ENCODE measurements at regions not wholly inside any gene's neighbourhood (a gene's known extent, or its start where the extent isn't known, plus 50 kb on each side); places are given as distances from the start of the nearest gene placed in this dataset.

- no peak for DNase-seq
- H3K36me3 Mint-ChIP-seq (ENCODE audit: unreplicated experiment) = no peaks in the 10 kb centered on the region
- peaks cover 3% of the 10 kb centered on the region for H3K4me1 Mint-ChIP-seq (ENCODE audit: low read depth, unreplicated experiment)
- no peak for TF ChIP-seq CTCF (IDR thresholded peaks at IDR 0.05; ENCODE audit: partially characterized antibody, unreplicated experiment)
- H3K27ac Mint-ChIP-seq (ENCODE audit: unreplicated experiment) = no peak overlapping the region
- H3K9me3 Mint-ChIP-seq (ENCODE audit: unreplicated experiment) = peaks cover 4% of the 10 kb centered on the region
- H3K4me3 Mint-ChIP-seq (ENCODE audit: unreplicated experiment) = no peak overlapping the region
- H3K27me3 Mint-ChIP-seq (ENCODE audit: unreplicated experiment) = peaks cover 15% of the 10 kb centered on the region
Observed at GRCh38 chr10:78258323-78259030, 224.8 kb downstream of the RPS24 start.

GRCh38 chr10:78259391-78259790 lies 225.7 kb downstream of the RPS24 start:
- Mint-ChIP-seq H3K27me3 (ENCODE audit: unreplicated experiment) (peaks cover 12% of the 10 kb centered on the region), H3K9me3 (ENCODE audit: unreplicated experiment) (peaks cover 4% of the 10 kb centered on the region), H3K27ac (ENCODE audit: unreplicated experiment) (no peak overlapping the region), H3K4me3 (ENCODE audit: unreplicated experiment) (no peak overlapping the region), H3K4me1 (ENCODE audit: low read depth, unreplicated experiment) (peaks cover 3% of the 10 kb centered on the region), H3K36me3 (ENCODE audit: unreplicated experiment) (no peaks in the 10 kb centered on the region)
- TF ChIP-seq CTCF (IDR thresholded peaks at IDR 0.05; ENCODE audit: partially characterized antibody, unreplicated experiment) = no peak
- no peak for DNase-seq

- TF ChIP-seq CTCF (IDR thresholded peaks at IDR 0.05; ENCODE audit: partially characterized antibody, unreplicated experiment) = no peak
- Mint-ChIP-seq H3K36me3 (ENCODE audit: unreplicated experiment) (no peaks in the 10 kb centered on the region), H3K27ac (ENCODE audit: unreplicated experiment) (no peak overlapping the region), H3K9me3 (ENCODE audit: unreplicated experiment) (peaks cover 2% of the 10 kb centered on the region), H3K4me1 (ENCODE audit: low read depth, unreplicated experiment) (peaks cover 3% of the 10 kb centered on the region), H3K27me3 (ENCODE audit: unreplicated experiment) (peaks cover 11% of the 10 kb centered on the region), H3K4me3 (ENCODE audit: unreplicated experiment) (no peak overlapping the region)
- DNase-seq = no peak
Observed at GRCh38 chr10:78260141-78260540, 226.5 kb downstream of the RPS24 start.

DNA sequence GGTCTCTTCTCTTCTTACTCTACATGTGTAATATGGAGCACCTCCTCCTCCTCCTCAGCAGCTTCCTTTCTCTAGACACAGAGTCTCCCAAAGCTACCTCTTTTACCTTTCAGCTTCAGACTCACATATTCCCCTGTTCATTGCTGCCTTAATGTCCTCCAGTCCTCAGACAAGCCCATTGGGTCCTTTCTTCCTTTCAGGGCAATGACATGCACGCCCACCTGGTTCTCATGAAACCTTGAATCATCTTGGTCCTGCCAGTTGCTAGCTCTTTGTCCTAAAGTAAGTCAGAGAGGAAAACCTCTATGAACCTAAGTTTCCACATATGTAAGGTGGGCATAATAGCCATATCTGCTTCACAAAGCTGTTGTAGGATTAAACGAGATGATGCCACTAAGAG lies 227.0 kb downstream of the RPS24 start:
- Mint-ChIP-seq H3K27me3 (ENCODE audit: unreplicated experiment) (peaks cover 12% of the 10 kb centered on the region), H3K9me3 (ENCODE audit: unreplicated experiment) (no peaks in the 10 kb centered on the region), H3K36me3 (ENCODE audit: unreplicated experiment) (no peaks in the 10 kb centered on the region), H3K4me1 (ENCODE audit: low read depth, unreplicated experiment) (peaks cover 3% of the 10 kb centered on the region), H3K4me3 (ENCODE audit: unreplicated experiment) (peak overlapping the region; percentile 13), H3K27ac (ENCODE audit: unreplicated experiment) (no peak overlapping the region)
- TF ChIP-seq CTCF (IDR thresholded peaks at IDR 0.05; ENCODE audit: partially characterized antibody, unreplicated experiment) = no peak
- no peak for DNase-seq

GRCh38 chr10:78261291-78261690 lies 227.6 kb downstream of the RPS24 start:
- no peak overlapping the region for H3K27ac Mint-ChIP-seq (ENCODE audit: unreplicated experiment)

More at GRCh38 chr10:78261291-78261690, 227.6 kb downstream of the RPS24 start:
- H3K27me3 Mint-ChIP-seq (ENCODE audit: unreplicated experiment) = peaks cover 16% of the 10 kb centered on the region
- H3K4me3 Mint-ChIP-seq (ENCODE audit: unreplicated experiment) = no peak overlapping the region
- H3K4me1 Mint-ChIP-seq (ENCODE audit: low read depth, unreplicated experiment) = peaks cover 6% of the 10 kb centered on the region
- H3K36me3 Mint-ChIP-seq (ENCODE audit: unreplicated experiment) = no peaks in the 10 kb centered on the region
- DNase-seq = no peak
- H3K9me3 Mint-ChIP-seq (ENCODE audit: unreplicated experiment) = no peaks in the 10 kb centered on the region
- no peak for TF ChIP-seq CTCF (IDR thresholded peaks at IDR 0.05; ENCODE audit: partially characterized antibody, unreplicated experiment)
